GM18519 (cell line): ENCODE measurements at regions not wholly inside any gene's neighbourhood (a gene's known extent, or its start where the extent isn't known, plus 50 kb on each side); places are given as distances from the start of the nearest gene placed in this dataset.
"Not testable (repeated sequence)": the region's sequence is repeated elsewhere in the genome, so short reads cannot be mapped to it uniquely, and the experiment has no call there.

Experiments used
- ATAC-seq: cut with Tn5 transposase; IDR thresholded peaks from one replicate; pipeline ENCODE4 v1.9.1; 2021; ENCODE audit warnings: mild to moderate bottlenecking, moderate library complexity; ENCODE audit not compliant: unreplicated experiment, low FRiP score

GRCh38 chr11:60592601-60593000 lies 77.4 kb downstream of the MS4A13 start:
- ATAC-seq, result no peak

DNA sequence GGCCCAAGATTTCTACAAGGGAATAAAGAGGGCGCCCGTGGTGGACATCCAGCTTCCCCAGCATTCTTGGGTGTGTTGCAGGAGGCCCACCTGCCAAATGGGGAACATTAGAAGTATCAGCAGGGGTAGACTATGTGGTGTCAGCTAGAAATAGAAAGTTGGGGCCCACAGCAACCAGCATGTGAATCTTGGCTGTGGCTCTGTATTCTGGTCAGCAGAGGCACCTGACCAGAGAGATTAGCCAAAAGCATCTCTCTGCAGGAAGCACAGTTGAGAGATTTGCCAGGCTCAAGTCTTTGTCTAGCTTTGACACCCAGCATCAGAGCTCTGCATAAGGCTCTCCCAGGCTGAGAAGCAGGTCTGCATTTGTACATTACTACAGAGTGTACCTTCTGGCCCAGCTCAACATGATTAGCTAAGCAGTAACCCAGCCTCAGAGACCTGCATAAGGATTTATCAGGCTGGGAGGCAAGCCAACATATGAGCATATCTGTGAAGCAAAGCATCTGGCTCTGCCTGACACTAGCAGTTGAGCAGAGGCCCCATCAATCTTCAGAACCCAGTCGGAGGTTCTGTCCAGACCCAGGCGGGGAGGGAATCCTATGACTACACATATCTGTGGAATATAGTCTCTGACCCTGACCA lies 79.9 kb downstream of the MS4A13 start:
- no peak for ATAC-seq

GRCh38 chr11:60607483-60607882 lies 91.9 kb upstream of the MS4A8 start:
- ATAC-seq, result no peak

GRCh38 chr11:60609632-60610031 lies 89.8 kb upstream of the MS4A8 start:
- ATAC-seq, result no peak

DNA sequence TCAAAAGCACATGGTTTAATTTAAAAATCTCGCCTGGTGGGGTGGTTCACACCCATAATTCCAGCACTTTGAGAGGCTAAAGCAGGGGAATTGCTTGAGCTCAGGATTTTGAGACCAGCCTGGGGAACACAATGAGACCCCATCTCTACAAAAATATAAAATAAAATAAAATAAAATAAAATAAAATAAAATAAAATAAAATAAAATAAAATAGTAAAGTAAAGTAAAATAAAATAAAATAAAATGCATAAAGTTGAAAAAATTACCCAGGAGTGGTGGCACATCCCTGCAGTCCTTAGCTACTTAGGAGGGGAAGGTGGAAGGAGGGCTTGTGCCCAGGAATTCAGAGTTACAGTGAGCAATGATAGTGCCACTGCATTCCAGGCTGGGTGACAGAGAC lies 88.7 kb upstream of the MS4A8 start:
- ATAC-seq, result no peak

GRCh38 chr11:60615497-60615896 lies 83.9 kb upstream of the MS4A8 start:
- no peak for ATAC-seq

GRCh38 chr11:60621940-60622339 lies 77.5 kb upstream of the MS4A8 start:
- ATAC-seq, result not testable (repeated sequence)

- ATAC-seq, result not testable (repeated sequence)
Measured at GRCh38 chr11:60622776-60623175, 76.6 kb upstream of the MS4A8 start.

- no peak for ATAC-seq
Measured at GRCh38 chr11:60625262-60625661, 74.2 kb upstream of the MS4A8 start.

DNA sequence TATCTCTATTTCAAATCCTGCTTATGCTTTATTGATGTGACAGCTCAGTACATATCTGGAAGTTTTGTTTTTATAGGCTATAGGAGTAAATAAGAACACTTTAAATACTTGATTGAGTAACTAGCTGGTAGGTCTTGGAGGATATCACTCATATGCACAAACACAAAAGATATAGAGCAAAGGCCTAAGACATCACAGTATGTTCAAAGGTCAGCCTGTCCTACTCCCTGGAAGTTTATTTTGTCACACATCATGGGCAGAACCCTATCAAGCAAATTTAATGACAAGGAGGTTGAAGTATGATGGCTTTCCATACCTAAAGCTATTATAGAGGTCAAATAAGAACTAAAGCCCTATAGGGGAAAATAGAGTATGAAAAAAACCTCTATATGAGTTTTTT lies 70.0 kb upstream of the MS4A8 start:
- ATAC-seq, result no peak

DNA sequence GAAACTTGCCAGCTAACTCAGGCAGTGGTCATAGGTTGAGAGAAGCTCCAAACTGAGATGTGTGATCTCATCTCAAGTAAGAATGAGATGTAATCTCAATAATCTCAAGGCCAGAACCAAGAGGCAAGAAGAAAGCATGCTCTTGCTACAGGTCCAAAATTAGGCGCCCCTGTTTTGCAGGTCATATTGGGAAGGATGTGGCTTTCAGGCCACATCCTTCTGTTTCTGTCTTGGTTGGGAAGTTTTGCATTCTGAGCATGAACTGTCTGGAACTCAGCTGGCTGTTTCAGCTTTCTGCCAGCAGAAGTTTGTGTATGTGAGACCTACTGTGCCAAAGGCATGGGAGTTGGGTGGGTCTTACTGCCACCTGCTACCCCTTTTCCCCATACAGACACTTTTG lies 67.5 kb upstream of the MS4A8 start:
- ATAC-seq, result no peak

- peak; percentile 34 for ATAC-seq
Measured at GRCh38 chr11:60633645-60634044, 65.8 kb upstream of the MS4A8 start.

- peak; percentile 34 for ATAC-seq
Measured at GRCh38 chr11:60634126-60634525, 65.3 kb upstream of the MS4A8 start.

DNA sequence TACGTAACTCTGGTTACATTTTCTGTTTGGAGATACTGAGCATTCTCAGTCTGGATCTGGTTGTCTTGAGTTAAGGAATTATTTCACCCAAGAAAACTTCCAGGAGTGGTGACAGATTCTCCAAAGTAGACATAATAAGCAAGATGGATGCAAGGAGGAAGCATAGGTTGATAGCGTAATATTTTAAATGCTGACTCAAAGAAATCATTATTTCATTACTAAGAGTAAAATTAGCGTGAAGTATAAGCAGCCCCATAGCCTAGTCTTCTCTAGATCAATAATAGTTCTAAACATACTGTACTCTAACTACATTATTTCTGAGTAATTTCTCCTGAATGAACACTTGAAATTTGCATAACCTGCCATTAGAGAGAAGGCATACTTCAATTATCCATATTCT lies 57.5 kb upstream of the MS4A8 start:
- ATAC-seq, result no peak

DNA sequence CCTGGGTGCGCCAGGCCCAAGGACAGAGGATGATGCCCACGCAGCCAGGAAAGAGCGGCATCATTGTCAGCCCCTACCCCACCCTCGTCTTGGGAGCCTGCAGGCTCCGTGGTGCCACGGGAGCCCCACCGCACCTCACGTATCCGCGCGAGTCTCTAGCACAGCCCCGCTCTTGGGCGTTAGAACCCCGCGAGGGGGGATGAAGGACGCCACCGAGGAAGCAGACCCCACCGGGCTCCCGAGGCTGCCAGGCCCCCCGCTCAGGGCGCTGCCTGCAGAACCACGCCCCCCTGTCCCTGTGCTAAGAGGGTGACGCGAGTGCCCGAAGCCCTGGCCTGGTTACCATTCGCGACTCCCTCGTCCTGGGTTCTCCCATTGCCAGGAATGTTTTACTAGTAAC lies 52.3 kb upstream of the MS4A8 start:
- ATAC-seq, result no peak
